Left hindlimb (tissue), 1 donor: ENCODE measurements at regions not wholly inside any gene's neighbourhood (a gene's known extent, or its start where the extent isn't known, plus 50 kb on each side); places are given as distances from the start of the nearest gene placed in this dataset.

Experiments used
- DNase-seq: peaks from one replicate; pipeline ENCODE4 v3.0.0-alpha.2; 2018

GRCh38 chr10:109183366-109183765 lies 739.9 kb downstream of the XPNPEP1 start:
- no peak for DNase-seq

DNA sequence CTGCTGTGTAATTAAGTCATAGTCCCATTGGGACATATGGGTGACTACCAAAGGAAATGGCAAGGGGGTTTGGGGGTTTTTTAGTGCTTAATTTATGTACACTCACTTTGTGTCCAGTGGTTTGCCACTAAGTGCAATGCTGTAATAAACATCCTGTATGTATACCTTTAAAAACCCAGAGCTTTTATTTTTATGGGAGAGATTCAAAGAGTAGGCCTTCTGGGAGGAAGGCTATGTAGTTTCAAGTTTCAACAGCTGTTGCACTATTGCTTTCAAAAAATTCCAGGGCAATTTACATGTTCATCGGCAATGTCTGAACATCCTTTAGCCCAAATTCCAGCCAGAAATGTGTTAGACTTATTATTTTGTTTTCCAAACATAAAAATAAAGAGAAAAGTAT lies 744.7 kb downstream of the XPNPEP1 start:
- no peak for DNase-seq

GRCh38 chr10:109174526-109174925 lies 748.8 kb downstream of the XPNPEP1 start:
- DNase-seq: no peak

- no peak for DNase-seq
Observed at GRCh38 chr10:109173937-109174336, 749.4 kb downstream of the XPNPEP1 start.

- DNase-seq: no peak
Observed at GRCh38 chr10:109173121-109173520, 750.2 kb downstream of the XPNPEP1 start.

DNA sequence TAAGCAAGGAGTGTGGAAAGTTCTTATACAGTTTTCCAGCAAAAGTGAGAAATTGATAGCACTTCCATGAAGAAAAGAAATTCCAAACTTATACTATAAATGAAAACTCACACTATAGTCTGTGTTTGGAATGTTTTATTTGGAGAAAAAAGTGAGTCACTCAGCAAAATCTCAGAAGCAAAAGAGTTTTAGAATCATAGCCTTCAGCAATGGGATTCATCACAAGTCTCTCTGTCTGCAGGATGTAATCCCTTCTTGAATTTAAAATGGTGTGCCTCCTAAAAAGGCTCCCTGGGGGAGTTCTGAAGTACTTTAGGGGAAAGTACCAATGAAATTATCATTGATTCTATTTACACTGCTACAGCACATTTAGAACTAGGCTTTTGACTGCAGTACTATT lies 756.4 kb downstream of the XPNPEP1 start:
- DNase-seq: no peak

DNA sequence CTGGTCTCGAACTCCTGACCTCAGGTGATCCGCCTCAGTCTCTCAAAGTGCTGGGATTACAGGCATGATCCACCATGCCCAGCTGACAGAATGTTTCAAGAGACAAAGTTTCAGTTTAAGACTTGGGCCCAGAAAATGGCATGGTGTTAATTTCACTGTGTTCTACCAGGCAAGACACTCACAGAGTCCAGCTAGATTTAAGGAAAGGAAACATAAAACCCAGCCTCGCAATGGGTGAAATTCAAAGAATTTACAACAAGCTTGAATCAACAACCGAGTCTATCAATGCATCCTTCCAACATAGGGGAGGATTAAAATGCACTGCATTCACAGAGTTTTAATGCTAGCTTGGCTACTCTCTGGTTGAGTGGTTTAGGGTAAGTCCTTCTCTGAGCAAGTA lies 764.0 kb downstream of the XPNPEP1 start:
- no peak for DNase-seq

GRCh38 chr10:109156396-109156795 lies 766.9 kb downstream of the XPNPEP1 start:
- no peak for DNase-seq

GRCh38 chr10:109149666-109150350 lies 773.5 kb downstream of the XPNPEP1 start:
- no peak for DNase-seq

DNA sequence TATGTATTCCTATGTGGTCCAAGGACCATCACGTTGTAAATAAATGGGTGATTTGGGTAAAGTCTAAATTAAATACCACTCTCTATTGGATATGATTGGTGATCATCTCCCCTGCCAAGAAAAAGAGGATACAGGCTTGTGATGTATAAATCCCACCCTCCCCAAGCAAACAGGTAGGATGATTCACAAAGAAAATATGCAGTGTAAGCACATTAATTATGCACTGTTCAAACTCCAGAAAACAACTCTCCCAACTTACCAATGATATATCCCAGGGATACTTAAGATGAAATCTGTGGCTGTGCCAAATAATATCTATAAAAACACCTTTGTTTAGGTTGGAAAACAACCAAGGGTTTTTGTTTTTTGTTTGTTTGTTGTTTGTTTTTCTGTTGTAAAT lies 795.9 kb downstream of the XPNPEP1 start:
- no peak for DNase-seq

DNA sequence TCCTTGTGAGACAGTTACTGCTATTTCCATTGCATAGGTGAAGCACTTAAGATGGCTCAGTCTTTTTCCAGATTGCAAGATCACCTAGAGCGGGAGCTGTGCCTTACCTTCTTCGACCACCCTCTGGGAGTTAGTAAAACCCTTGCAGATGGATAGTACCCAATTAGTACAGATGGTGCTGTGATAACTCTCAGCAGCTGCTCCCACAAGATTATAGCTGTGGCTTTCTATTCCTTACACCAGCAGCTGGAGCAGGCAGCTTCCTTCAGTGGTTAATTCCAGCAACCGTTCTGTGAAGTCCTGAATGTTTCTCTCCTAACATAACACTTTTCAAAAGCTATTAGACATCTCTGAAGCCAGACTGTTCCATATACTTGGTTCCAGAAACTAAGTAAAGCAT lies 796.8 kb downstream of the XPNPEP1 start:
- DNase-seq: no peak

GRCh38 chr10:109126016-109126415 lies 797.3 kb downstream of the XPNPEP1 start:
- DNase-seq: no peak

DNA sequence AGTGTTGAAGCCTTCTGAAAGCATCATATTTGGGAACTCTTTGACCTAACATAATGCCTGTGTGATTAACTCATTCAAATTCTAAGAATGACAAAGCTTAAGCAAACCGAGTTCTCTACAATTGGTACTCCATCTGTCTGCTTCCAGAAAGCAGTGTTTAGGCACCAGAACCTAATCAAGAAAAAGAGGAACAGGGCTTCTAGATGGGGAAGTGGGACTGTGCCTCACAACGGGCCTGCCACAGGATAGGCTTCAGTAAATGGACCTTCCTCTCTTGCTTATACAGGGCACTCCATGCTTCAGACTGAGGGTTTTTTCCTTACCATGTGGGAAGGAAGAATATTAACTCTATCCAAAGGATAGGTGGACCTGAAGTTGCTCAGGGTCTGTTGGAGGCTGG lies 808.1 kb downstream of the XPNPEP1 start:
- DNase-seq: no peak

DNA sequence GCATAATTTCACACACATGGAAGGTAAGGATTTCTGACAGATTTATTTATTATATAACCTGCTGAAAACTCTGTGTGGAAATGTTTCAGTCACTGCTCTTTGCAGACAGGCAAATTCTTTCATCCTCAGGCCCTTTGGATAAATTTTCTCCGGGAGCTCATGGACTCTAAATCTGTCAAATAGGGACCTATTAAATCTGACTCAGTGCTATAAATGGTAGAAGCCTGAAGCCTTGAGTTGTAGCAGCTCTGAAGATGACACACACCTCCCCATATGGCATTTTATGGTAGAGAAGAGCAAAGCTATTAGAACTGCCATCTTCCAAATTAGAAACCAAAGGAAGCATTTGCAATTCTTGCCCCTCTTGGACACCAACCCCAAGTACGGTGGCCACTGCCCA lies 808.7 kb downstream of the XPNPEP1 start:
- no peak for DNase-seq

GRCh38 chr10:109106604-109107003 lies 816.7 kb downstream of the XPNPEP1 start:
- DNase-seq: no peak

GRCh38 chr10:109105725-109106124 lies 817.6 kb downstream of the XPNPEP1 start:
- no peak for DNase-seq

DNA sequence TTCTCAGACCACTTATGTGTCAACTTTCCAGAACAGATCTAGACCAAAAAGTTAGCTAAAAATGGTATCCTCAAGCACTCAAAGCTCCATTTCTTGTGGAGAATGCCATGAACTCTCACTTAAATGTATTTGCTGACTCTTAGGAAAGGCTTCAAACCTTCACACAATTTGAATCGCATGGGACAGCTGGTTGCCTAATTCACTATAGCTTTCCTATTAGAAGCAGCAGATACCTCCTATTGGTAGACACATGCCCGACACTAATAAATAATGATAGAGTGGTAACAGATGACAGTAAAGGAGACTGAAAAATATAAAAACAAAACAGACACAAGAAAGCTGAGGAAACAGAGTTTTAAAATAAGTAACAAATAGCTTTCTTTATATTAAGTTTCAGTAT lies 818.5 kb downstream of the XPNPEP1 start:
- no peak for DNase-seq

- DNase-seq: no peak
Observed at GRCh38 chr10:109103278-109103677, 820.0 kb downstream of the XPNPEP1 start.

GRCh38 chr10:109089779-109090178 lies 833.5 kb downstream of the XPNPEP1 start:
- DNase-seq: no peak

DNA sequence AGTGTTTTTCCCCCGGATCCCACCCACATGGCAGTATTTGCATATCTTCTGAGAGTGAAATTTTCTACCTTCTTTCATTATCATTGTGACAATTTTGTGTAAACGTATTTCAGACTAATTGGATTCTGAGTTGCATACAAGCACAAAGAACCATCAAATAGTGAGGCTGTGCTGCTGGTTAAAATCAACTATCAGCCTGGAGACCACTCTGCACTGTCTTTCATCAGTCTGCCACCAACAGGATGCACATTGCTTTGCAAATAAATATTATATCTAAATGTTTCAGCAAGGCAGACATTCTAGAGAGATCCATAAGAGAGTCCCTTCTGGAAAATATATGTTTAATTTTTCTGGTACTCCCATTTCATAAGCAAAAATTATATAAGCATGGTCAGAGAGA lies 851.8 kb downstream of the XPNPEP1 start:
- DNase-seq: no peak

- DNase-seq: no peak
Observed at GRCh38 chr10:109070492-109070891, 852.8 kb downstream of the XPNPEP1 start.

DNA sequence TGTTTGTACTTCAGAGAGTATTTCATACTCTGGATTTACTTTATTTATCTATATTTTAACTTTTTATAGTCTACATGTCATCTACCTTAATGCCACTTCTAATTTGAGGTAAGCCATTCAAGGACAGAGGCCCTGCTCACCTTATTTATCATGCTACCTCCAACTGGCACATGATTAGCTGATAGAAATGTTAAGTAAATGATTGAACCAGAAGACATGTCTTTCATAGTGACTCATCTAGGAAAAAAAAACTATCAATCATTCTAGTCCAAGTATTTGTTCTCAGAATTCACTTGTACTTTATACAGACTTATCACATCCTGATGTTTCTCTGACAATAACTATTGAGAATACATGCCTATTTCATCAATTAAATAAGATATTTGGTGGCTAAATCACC lies 856.3 kb downstream of the XPNPEP1 start:
- DNase-seq: no peak

DNA sequence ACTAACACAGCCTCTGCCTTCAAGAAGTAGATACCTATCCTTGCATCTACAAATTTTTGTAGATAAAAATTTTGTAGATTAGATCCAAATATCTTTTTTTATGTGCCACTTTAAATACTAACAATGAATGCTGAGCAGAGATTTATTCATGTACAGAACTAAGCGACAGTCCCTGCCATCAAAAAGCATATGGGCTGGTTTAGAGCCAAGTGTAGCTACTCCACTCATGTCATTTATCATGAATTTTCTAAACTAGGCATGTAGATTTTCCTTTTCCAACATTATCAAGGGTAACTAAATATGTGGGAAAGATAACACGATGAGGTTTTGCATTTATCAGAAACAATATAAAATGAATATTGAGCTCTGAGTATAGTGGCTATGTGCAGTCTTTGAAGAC lies 857.5 kb downstream of the XPNPEP1 start:
- no peak for DNase-seq

- no peak for DNase-seq
Observed at GRCh38 chr10:109062371-109062770, 860.9 kb downstream of the XPNPEP1 start.

GRCh38 chr10:109055243-109055642 lies 868.1 kb downstream of the XPNPEP1 start:
- no peak for DNase-seq

DNA sequence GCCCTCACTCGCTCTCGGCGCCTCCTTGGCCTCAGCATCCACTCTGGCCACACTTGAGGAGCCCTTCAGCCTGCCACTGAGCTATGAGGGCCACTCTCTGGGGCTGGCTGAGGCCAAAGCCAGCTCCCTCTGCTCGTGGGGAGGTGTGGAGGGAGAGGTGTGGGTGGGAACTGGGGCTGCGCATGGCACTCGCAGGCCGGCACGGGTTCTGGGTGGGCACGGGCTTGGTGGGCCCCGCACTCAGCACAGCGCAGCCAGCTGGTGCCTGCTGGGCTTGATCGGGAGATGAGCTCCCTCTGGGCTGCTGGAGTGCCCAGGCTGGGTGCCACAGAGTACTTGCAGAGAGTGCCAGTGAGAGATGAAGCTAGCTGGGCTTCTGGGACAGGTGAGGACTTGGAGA lies 875.5 kb downstream of the XPNPEP1 start:
- DNase-seq: no peak
